Cardiac fibroblast (primary cell): ENCODE measurements at regions not wholly inside any gene's neighbourhood (a gene's known extent, or its start where the extent isn't known, plus 50 kb on each side); places are given as distances from the start of the nearest gene placed in this dataset.

Experiments
- DNase-seq, 2 donors: peaks; one replicate each; pipeline versions ENCODE4 v3.0.0 to v3.0.0-alpha.2; 2010; ENCODE audit warnings: low read depth in 2 of 2
- H3K4me3 ChIP-seq, 2 donors: replicated peaks in 1 of 2; 1 replicate in 1 of 2; 2 replicates in 1 of 2; pipeline ENCODE4 v1.5.1; 2011; ENCODE audit warnings: low read depth in 2 of 2, low read length in 2 of 2, mild to moderate bottlenecking in 2 of 2, moderate library complexity in 1 of 2
- CTCF ChIP-seq: IDR thresholded peaks from one replicate; pipeline ENCODE4 v1.5.1; 2011; ENCODE audit warnings: low read depth, mild to moderate bottlenecking, low read length, inconsistent platforms

- no peak overlapping the region for H3K4me3 ChIP-seq
- no peak for DNase-seq
- TF ChIP-seq CTCF = no peak
Observed at GRCh38 chr15:59828861-59829260, 139.7 kb upstream of the BNIP2 start.

- no peak for DNase-seq
- H3K4me3 ChIP-seq = no peak overlapping the region
- TF ChIP-seq CTCF = no peak
Observed at GRCh38 chr15:59828263-59828662, 139.1 kb upstream of the BNIP2 start.

- no peak for DNase-seq
- no peak for TF ChIP-seq CTCF
- H3K4me3 ChIP-seq = no peak overlapping the region
Observed at GRCh38 chr15:59825901-59826300, 136.8 kb upstream of the BNIP2 start.

GRCh38 chr15:59821286-59821685 lies 132.2 kb upstream of the BNIP2 start:
- no peak for TF ChIP-seq CTCF
- H3K4me3 ChIP-seq = no peak overlapping the region
- DNase-seq = no peak

GRCh38 chr15:59819092-59819491 lies 130.0 kb upstream of the BNIP2 start:
- no peak for TF ChIP-seq CTCF
- no peak for DNase-seq
- H3K4me3 ChIP-seq = no peak overlapping the region

- TF ChIP-seq CTCF = no peak
- no peak for DNase-seq
- H3K4me3 ChIP-seq = no peak overlapping the region
Observed at GRCh38 chr15:59818336-59818735, 129.2 kb upstream of the BNIP2 start.

GRCh38 chr15:59817834-59818233 lies 128.7 kb upstream of the BNIP2 start:
- H3K4me3 ChIP-seq = no peak overlapping the region
- no peak for DNase-seq
- TF ChIP-seq CTCF = no peak
